NT2/D1 (cell line): ENCODE measurements at regions not wholly inside any gene's neighbourhood (a gene's known extent, or its start where the extent isn't known, plus 50 kb on each side); places are given as distances from the start of the nearest gene placed in this dataset.

Experiments
- YY1 ChIP-seq: IDR thresholded peaks from 2 replicates; pipeline ENCODE4 v1.6.1; 2011; ENCODE audit not compliant: insufficient read length, insufficient read depth
- ZNF274 ChIP-seq: IDR thresholded peaks from 2 replicates; pipeline ENCODE4 v1.6.1; 2011; ENCODE audit warnings: mild to moderate bottlenecking, low read depth, low read length

- no peak for TF ChIP-seq YY1
- TF ChIP-seq ZNF274, result no peak
These were observed 324.5 kb downstream of the PHF14 start for GRCh38 chr7:11298220-11298619.
